ENCODE measurements at regions not wholly inside any gene's neighbourhood (a gene's known extent, or its start where the extent isn't known, plus 50 kb on each side); places are given as distances from the start of the nearest gene placed in this dataset.

GRCh38 chr12:17975763-17976162, 114.2 kb downstream of the RERGL start:
- ChIA-PET POLR2A (no interaction called here), CTCF (interaction anchor here (0.7 kb wide), 1 partner anchor 862 kb away, joined by 3 read pairs; no protein-coding TSS in a partner anchor)
- no peaks in the 10 kb centered on the region for H3K27me3 ChIP-seq (ENCODE audit: control insufficient read depth, insufficient read depth, low read length)
- H3K36me3 ChIP-seq (ENCODE audit: control insufficient read depth, insufficient read depth, low read length), result no peaks in the 10 kb centered on the region
- H3K4me3 ChIP-seq (ENCODE audit: low read depth, low read length), result no peak overlapping the region
- no peak for DNase-seq (ENCODE audit: low read depth)
- no peak for TF ChIP-seq CTCF (IDR thresholded peaks at IDR 0.05; ENCODE audit: insufficient read depth, low read depth, low read length)

GRCh38 chr12:17975239-17975638, 114.8 kb downstream of the RERGL start:
- ChIA-PET CTCF (interaction anchor here (0.7 kb wide), 1 partner anchor 861 kb away, joined by 3 read pairs; no protein-coding TSS in a partner anchor), POLR2A (no interaction called here)
- no peaks in the 10 kb centered on the region for H3K36me3 ChIP-seq (ENCODE audit: control insufficient read depth, insufficient read depth, low read length)
- no peak overlapping the region for H3K4me3 ChIP-seq (ENCODE audit: low read depth, low read length)
- no peak for TF ChIP-seq CTCF (IDR thresholded peaks at IDR 0.05; ENCODE audit: insufficient read depth, low read depth, low read length)
- H3K27me3 ChIP-seq (ENCODE audit: control insufficient read depth, insufficient read depth, low read length), result no peaks in the 10 kb centered on the region
- DNase-seq (ENCODE audit: low read depth), result no peak

- H3K4me3 ChIP-seq (ENCODE audit: low read depth, low read length), result no peak overlapping the region
- TF ChIP-seq CTCF (IDR thresholded peaks at IDR 0.05; ENCODE audit: insufficient read depth, low read depth, low read length), result no peak
- ChIA-PET POLR2A (no interaction called here), CTCF (no interaction called here)
- DNase-seq (ENCODE audit: low read depth), result no peak
- no peaks in the 10 kb centered on the region for H3K27me3 ChIP-seq (ENCODE audit: control insufficient read depth, insufficient read depth, low read length)
- H3K36me3 ChIP-seq (ENCODE audit: control insufficient read depth, insufficient read depth, low read length), result no peaks in the 10 kb centered on the region
These were observed 118.1 kb downstream of the RERGL start for GRCh38 chr12:17971850-17972249.

GRCh38 chr12:17954788-17955187, 135.2 kb downstream of the RERGL start:
- no peaks in the 10 kb centered on the region for H3K27me3 ChIP-seq (ENCODE audit: control insufficient read depth, insufficient read depth, low read length)
- POLR2A ChIA-PET, result no interaction called here
- no peak for TF ChIP-seq CTCF (IDR thresholded peaks at IDR 0.05; ENCODE audit: insufficient read depth, low read depth, low read length)
- H3K36me3 ChIP-seq (ENCODE audit: control insufficient read depth, insufficient read depth, low read length), result no peaks in the 10 kb centered on the region
- CTCF ChIA-PET, result no interaction called here
- DNase-seq (ENCODE audit: low read depth), result no peak
- no peak overlapping the region for H3K4me3 ChIP-seq (ENCODE audit: low read depth, low read length)

- POLR2A ChIA-PET, result no interaction called here
- CTCF ChIA-PET, result no interaction called here
These were observed 139.1 kb downstream of the RERGL start for GRCh38 chr12:17950898-17951297.

More at GRCh38 chr12:17950898-17951297, 139.1 kb downstream of the RERGL start:
- TF ChIP-seq CTCF (IDR thresholded peaks at IDR 0.05; ENCODE audit: insufficient read depth, low read depth, low read length), result no peak
- Histone ChIP-seq H3K36me3 (ENCODE audit: control insufficient read depth, insufficient read depth, low read length) (no peaks in the 10 kb centered on the region), H3K27me3 (ENCODE audit: control insufficient read depth, insufficient read depth, low read length) (no peaks in the 10 kb centered on the region), H3K4me3 (ENCODE audit: low read depth, low read length) (no peak overlapping the region)
- no peak for DNase-seq (ENCODE audit: low read depth)

Data from BJ (cell line).